K562 (cell line): ENCODE measurements at regions not wholly inside any gene's neighbourhood (a gene's known extent, or its start where the extent isn't known, plus 50 kb on each side); places are given as distances from the start of the nearest gene placed in this dataset.

Experiments used
- ATF1 ChIP-seq, 2 experiments: fragments of 450-650 bp in 1 of 2; IDR thresholded peaks; 2 replicates each; pipeline ENCODE4 v1.6.1; 2016; ENCODE audit warnings: missing compliant biosample characterization in 1 of 2, missing genetic modification characterization in 1 of 2
- CC2D1A ChIP-seq: fragments of 450-650 bp; IDR thresholded peaks from 2 replicates; pipeline ENCODE4 v1.6.1; 2017; ENCODE audit warnings: mild to moderate bottlenecking
- CTCFL ChIP-seq: IDR thresholded peaks from 2 replicates; pipeline ENCODE4 v1.6.1; 2011; ENCODE audit warnings: borderline replicate concordance, low read depth, mild to moderate bottlenecking, moderate library complexity, low read length; ENCODE audit not compliant: insufficient read depth, poor library complexity, severe bottlenecking
- DNMT1 ChIP-seq: fragments of 450-650 bp; IDR thresholded peaks from 2 replicates; pipeline ENCODE4 v1.6.1; 2016; ENCODE audit warnings: antibody characterized with exemption, mild to moderate bottlenecking
- HEY1 ChIP-seq: fragments of 250-450 bp; sonication (Bioruptor Pico); IDR thresholded peaks from 2 replicates; pipeline ENCODE4 v1.5.0; 2020; ENCODE audit warnings: mild to moderate bottlenecking, moderate library complexity, borderline replicate concordance
- MXI1 ChIP-seq: IDR thresholded peaks from 2 replicates; pipeline ENCODE4 v1.6.1; 2011; ENCODE audit warnings: low read depth, mild to moderate bottlenecking, improper control_type of control experiment, low read length
- NEUROD1 ChIP-seq: fragments of 150-350 bp; IDR thresholded peaks from 2 replicates; pipeline ENCODE4 v1.6.1; 2014; ENCODE audit warnings: borderline replicate concordance, low read length, low read depth; ENCODE audit not compliant: partially characterized antibody
- PRMT5 ChIP-seq: sonication (generic); formaldehyde crosslinking; IDR thresholded peaks from 2 replicates; pipeline ENCODE4 v1.5.0; 2020; ENCODE audit warnings: missing genetic modification reagents
- RERE ChIP-seq: sonication (generic); formaldehyde crosslinking; IDR thresholded peaks from 2 replicates; pipeline ENCODE4 v1.8.0; 2023; ENCODE audit warnings: missing genetic modification reagents, mild to moderate bottlenecking, borderline replicate concordance
- TBL1XR1 ChIP-seq, 2 experiments: IDR thresholded peaks; 2 replicates each; pipeline ENCODE4 v1.6.1; 2012; ENCODE audit warnings: improper control_type of control experiment in 2 of 2, low read length in 2 of 2, mild to moderate bottlenecking in 1 of 2
- TGIF2 ChIP-seq: sonication (generic); formaldehyde crosslinking; IDR thresholded peaks from 2 replicates; pipeline ENCODE4 v1.8.1; 2022; ENCODE audit warnings: mild to moderate bottlenecking, missing genetic modification reagents, moderate library complexity
- ZNF12 ChIP-seq: sonication (generic); formaldehyde crosslinking; IDR thresholded peaks from 2 replicates; pipeline ENCODE4 v1.4.0; 2020; ENCODE audit warnings: mild to moderate bottlenecking, missing genetic modification reagents
- ZNF184 ChIP-seq: sonication (generic); formaldehyde crosslinking; IDR thresholded peaks from 2 replicates; pipeline ENCODE4 v1.5.0; 2020; ENCODE audit warnings: missing genetic modification reagents
- ZNF586 ChIP-seq: fragments of 450-650 bp; formaldehyde crosslinking; conservative IDR thresholded peaks from 2 replicates; pipeline ENCODE4 v1.4.0; 2020; ENCODE audit warnings: mild to moderate bottlenecking, moderate library complexity
- TF ChIP-seq, protein P1 (sequence below): fragments of 450-650 bp; IDR thresholded peaks from 2 replicates; pipeline ENCODE4 v1.6.1; 2016; ENCODE audit warnings: borderline replicate concordance
- TF ChIP-seq, protein P2 (sequence below): IDR thresholded peaks from 3 replicates; pipeline ENCODE4 v1.6.1; 2011; ENCODE audit warnings: borderline replicate concordance, mild to moderate bottlenecking; ENCODE audit not compliant: insufficient read length, insufficient read depth

- no peak for TF ChIP-seq ATF1 (CRISPR knock-in tag; IDR thresholded peaks at IDR 0.05)
- no peak; the same call in 1 of the 2 replicates for TF ChIP-seq ATF1 (tag; IDR thresholded peaks at IDR 0.05)
- no peak for TF ChIP-seq HEY1
- TF ChIP-seq, protein P1, sequence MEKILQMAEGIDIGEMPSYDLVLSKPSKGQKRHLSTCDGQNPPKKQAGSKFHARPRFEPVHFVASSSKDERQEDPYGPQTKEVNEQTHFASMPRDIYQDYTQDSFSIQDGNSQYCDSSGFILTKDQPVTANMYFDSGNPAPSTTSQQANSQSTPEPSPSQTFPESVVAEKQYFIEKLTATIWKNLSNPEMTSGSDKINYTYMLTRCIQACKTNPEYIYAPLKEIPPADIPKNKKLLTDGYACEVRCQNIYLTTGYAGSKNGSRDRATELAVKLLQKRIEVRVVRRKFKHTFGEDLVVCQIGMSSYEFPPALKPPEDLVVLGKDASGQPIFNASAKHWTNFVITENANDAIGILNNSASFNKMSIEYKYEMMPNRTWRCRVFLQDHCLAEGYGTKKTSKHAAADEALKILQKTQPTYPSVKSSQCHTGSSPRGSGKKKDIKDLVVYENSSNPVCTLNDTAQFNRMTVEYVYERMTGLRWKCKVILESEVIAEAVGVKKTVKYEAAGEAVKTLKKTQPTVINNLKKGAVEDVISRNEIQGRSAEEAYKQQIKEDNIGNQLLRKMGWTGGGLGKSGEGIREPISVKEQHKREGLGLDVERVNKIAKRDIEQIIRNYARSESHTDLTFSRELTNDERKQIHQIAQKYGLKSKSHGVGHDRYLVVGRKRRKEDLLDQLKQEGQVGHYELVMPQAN: peak; percentile 70; the same call in 1 of the 2 replicates
- TF ChIP-seq DNMT1: no peak
- TF ChIP-seq CC2D1A: no peak
- TF ChIP-seq TGIF2 (CRISPR knock-in tag): peak; percentile 66; the same call in 1 of the 2 replicates
- TF ChIP-seq ZNF12 (CRISPR knock-in tag): no peak
- TF ChIP-seq ZNF586 (CRISPR knock-in tag): no peak
- no peak for TF ChIP-seq PRMT5
- TF ChIP-seq NEUROD1: no peak
- TF ChIP-seq CTCFL: no peak
- TF ChIP-seq, protein P2, sequence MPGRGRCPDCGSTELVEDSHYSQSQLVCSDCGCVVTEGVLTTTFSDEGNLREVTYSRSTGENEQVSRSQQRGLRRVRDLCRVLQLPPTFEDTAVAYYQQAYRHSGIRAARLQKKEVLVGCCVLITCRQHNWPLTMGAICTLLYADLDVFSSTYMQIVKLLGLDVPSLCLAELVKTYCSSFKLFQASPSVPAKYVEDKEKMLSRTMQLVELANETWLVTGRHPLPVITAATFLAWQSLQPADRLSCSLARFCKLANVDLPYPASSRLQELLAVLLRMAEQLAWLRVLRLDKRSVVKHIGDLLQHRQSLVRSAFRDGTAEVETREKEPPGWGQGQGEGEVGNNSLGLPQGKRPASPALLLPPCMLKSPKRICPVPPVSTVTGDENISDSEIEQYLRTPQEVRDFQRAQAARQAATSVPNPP: no peak
- peak; percentile 78 for TF ChIP-seq MXI1
- no peak for TF ChIP-seq TBL1XR1 (IDR thresholded peaks at IDR 0.05; ENCODE audit: low read length in 2 of 2)
- TF ChIP-seq RERE (CRISPR knock-in tag): 0 out of 2 replicates have a peak, but pooled peaks have one; percentile 26
- no peak for TF ChIP-seq ZNF184 (CRISPR knock-in tag)
These were observed 150.2 kb upstream of the GSE1 start (continued) for GRCh38 chr16:85462714-85463611.
